Common myeloid progenitor, CD34-positive (primary cell): ENCODE measurements at regions not wholly inside any gene's neighbourhood (a gene's known extent, or its start where the extent isn't known, plus 50 kb on each side); places are given as distances from the start of the nearest gene placed in this dataset.

ENCODE experiments used
- CTCF ChIA-PET: fragments of 350-600 bp; sonication (Branson Sonifier 250); formaldehyde crosslinking; loops from one replicate; lab custom pipeline; 2021; ENCODE audit warnings: antibody characterized with exemption; lab: Charles Lee
- POLR2A ChIA-PET: fragments of 350-600 bp; sonication (Branson Sonifier 250); formaldehyde crosslinking; loops from one replicate; lab custom pipeline; 2021; ENCODE audit warnings: antibody characterized with exemption; lab: Charles Lee
- DNase-seq, 3 donors: peaks; one replicate each; pipeline versions ENCODE4 v3.0.0 to v3.0.0-alpha.2; 2013
- H3K27ac ChIP-seq, 2 experiments: 1 replicate in 1 of 2; 2 replicates in 1 of 2; pipeline ENCODE4 v1.7.0; 2013; ENCODE audit warnings: inconsistent platforms in 2 of 2, low read length in 2 of 2, mild to moderate bottlenecking in 2 of 2, low read depth in 1 of 2, moderate library complexity in 1 of 2; ENCODE audit not compliant: severe bottlenecking in 2 of 2, insufficient read depth in 1 of 2, poor library complexity in 1 of 2
- H3K27me3 ChIP-seq, 5 experiments: replicated peaks in 2 of 5; 1 replicate in 3 of 5; 2 replicates in 2 of 5; pipeline versions ENCODE4 v1.6.1 to v1.7.0; 2013; ENCODE audit warnings: low read length in 4 of 5, mild to moderate bottlenecking in 2 of 5, moderate library complexity in 2 of 5, inconsistent platforms in 1 of 5; ENCODE audit not compliant: insufficient read depth in 5 of 5, control insufficient read depth in 4 of 5
- H3K36me3 ChIP-seq, 4 experiments: 1 replicate in 2 of 4; 2 replicates in 2 of 4; pipeline versions ENCODE4 v1.6.1 to v1.7.0; 2013; ENCODE audit warnings: low read length in 3 of 4, control low read depth in 1 of 4, mild to moderate bottlenecking in 1 of 4; ENCODE audit not compliant: control insufficient read depth in 4 of 4, insufficient read depth in 4 of 4
- H3K4me1 ChIP-seq, 4 experiments: 1 replicate in 3 of 4; 2 replicates in 1 of 4; pipeline versions ENCODE4 v1.6.1 to v1.7.1; 2013; ENCODE audit warnings: low read length in 3 of 4, mild to moderate bottlenecking in 3 of 4, control low read depth in 1 of 4, inconsistent platforms in 1 of 4, moderate library complexity in 1 of 4; ENCODE audit not compliant: control insufficient read depth in 4 of 4, insufficient read depth in 4 of 4; ENCODE audit errors: control extremely low read depth in 1 of 4
- H3K4me3 ChIP-seq, 7 experiments: 1 replicate in 4 of 7; 2 replicates in 3 of 7; pipeline versions ENCODE4 v1.5.1 to v1.7.0; 2013; ENCODE audit warnings: mild to moderate bottlenecking in 7 of 7, low read length in 6 of 7, moderate library complexity in 6 of 7, inconsistent platforms in 2 of 7, low read depth in 2 of 7, control low read depth in 1 of 7; ENCODE audit not compliant: insufficient read depth in 4 of 7, control insufficient read depth in 1 of 7; ENCODE audit errors: extremely low read depth in 1 of 7
- H3K9me3 ChIP-seq, 5 experiments: 1 replicate in 4 of 5; 2 replicates in 1 of 5; pipeline versions ENCODE4 v1.6.1 to v1.7.1; 2013; ENCODE audit warnings: low read length in 4 of 5, mild to moderate bottlenecking in 2 of 5, inconsistent platforms in 1 of 5, low read depth in 1 of 5, moderate library complexity in 1 of 5; ENCODE audit not compliant: control insufficient read depth in 4 of 5, insufficient read depth in 2 of 5; ENCODE audit errors: control extremely low read depth in 1 of 5
- WGBS: methylation state at CpG from one replicate; pipeline ENCODE4 v1.1.5; 2013; ENCODE audit not compliant: insufficient coverage; 5-methylcytosine and 5-hydroxymethylcytosine counted together

GRCh38 chr4:128502818-128503527 is 215.4 kb upstream of the PGRMC2 start:
- peaks cover 0 to 15% (median 0%) of the 10 kb centered on the region in 5 experiments for H3K9me3 ChIP-seq
- CTCF ChIA-PET, result no interaction called here
- H3K4me3 ChIP-seq, result no peak overlapping the region
- no CpG with 5 or more reads among the region's 1 CpG for WGBS
- no peaks in the 10 kb centered on the region for H3K4me1 ChIP-seq
- no peak overlapping the region for H3K27ac ChIP-seq
- no peaks in the 10 kb centered on the region for H3K27me3 ChIP-seq
- no peak for DNase-seq
- POLR2A ChIA-PET, result no interaction called here
- no peaks in the 10 kb centered on the region for H3K36me3 ChIP-seq

DNA sequence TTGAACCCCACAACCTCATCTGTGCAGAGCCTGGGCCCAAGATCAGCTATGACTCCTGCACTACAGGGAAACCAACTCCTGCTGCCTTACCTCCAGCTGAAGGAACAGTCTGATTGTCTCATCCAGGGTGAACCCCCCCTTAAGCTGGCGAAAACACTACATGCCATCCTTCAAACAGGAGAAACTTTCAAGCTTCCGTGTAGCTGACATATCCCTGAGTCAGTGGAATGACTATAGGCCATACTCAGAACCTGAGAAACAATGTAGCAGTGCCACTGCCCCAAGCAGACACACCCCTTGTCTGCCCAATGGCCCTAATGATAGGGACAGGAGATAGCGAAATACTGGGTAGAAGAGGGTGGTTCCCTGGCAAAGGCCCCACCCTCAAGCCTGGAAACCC is 213.6 kb upstream of the PGRMC2 start:
- Histone ChIP-seq H3K36me3 (no peaks in the 10 kb centered on the region), H3K9me3 (peaks cover 0 to 18% (median 6%) of the 10 kb centered on the region in 5 experiments), H3K27me3 (no peaks in the 10 kb centered on the region), H3K27ac (no peak overlapping the region), H3K4me1 (no peaks in the 10 kb centered on the region), H3K4me3 (no peak overlapping the region)
- POLR2A ChIA-PET, result no interaction called here
- CTCF ChIA-PET, result no interaction called here
- WGBS, result 100% methylated on average over 3 of the region's 3 CpGs
- DNase-seq, result no peak

- WGBS, result 100% methylated on average over 3 of the region's 3 CpGs
- H3K4me3 ChIP-seq, result no peak overlapping the region
- H3K27ac ChIP-seq, result no peak overlapping the region
- peaks cover 0 to 5% (median 0%) of the 10 kb centered on the region in 5 experiments for H3K9me3 ChIP-seq
- CTCF ChIA-PET, result no interaction called here
- H3K36me3 ChIP-seq, result no peaks in the 10 kb centered on the region
- POLR2A ChIA-PET, result no interaction called here
- no peaks in the 10 kb centered on the region for H3K27me3 ChIP-seq
- H3K4me1 ChIP-seq, result peaks cover 0 to 4% (median 0%) of the 10 kb centered on the region in 4 experiments
- no peak for DNase-seq
Measured at GRCh38 chr4:128488055-128488705, 200.6 kb upstream of the PGRMC2 start.

DNA sequence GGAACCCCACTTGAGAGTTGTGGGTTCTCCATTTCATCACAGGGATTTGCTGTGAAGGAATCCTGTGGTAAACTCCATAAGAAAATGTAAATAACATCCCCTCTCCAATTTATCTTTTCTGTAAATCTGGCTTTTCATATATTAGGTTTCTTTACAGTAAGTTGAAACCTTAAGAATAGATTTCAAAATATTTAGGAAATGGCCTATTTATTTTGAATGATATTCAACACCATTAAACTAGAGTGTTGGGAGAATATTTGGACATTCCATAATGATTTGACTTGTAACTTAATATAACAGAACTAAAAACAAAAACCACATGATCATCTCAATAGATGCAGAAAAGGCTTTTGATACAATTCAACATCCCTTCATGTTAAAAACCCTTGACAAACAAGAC is 197.3 kb upstream of the PGRMC2 start:
- Histone ChIP-seq H3K4me1 (peaks cover 0 to 4% (median 0%) of the 10 kb centered on the region in 4 experiments), H3K27me3 (no peaks in the 10 kb centered on the region), H3K36me3 (no peaks in the 10 kb centered on the region), H3K9me3 (peaks cover 0 to under 1% (median 0%) of the 10 kb centered on the region in 5 experiments), H3K4me3 (no peak overlapping the region), H3K27ac (no peak overlapping the region)
- POLR2A ChIA-PET, result no interaction called here
- no peak for DNase-seq
- CTCF ChIA-PET, result no interaction called here

DNA sequence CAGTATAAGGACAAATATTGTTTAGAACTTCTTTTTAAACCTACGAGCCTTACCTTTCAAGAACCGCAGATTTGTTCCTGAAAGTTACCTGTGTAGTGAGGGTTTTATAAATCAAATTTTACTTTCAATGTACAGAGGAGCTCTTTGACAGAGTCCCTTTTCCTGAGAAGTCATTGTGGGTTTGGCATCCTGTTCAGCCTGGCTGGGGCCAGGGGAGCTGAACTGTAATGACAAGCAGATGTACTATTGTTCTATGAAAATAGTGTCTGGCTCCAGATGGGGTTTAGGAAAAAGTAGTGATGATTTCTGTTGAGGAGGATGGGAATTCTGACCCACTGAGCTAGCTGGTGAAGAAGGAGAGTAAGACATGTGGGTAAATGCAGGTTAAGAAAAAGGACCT is 196.2 kb upstream of the PGRMC2 start:
- ChIA-PET POLR2A (no interaction called here), CTCF (no interaction called here)
- Histone ChIP-seq H3K27me3 (no peaks in the 10 kb centered on the region), H3K27ac (no peak overlapping the region), H3K36me3 (no peaks in the 10 kb centered on the region), H3K4me1 (peaks cover 0 to 4% (median 0%) of the 10 kb centered on the region in 4 experiments), H3K4me3 (no peak overlapping the region), H3K9me3 (no peaks in the 10 kb centered on the region)
- WGBS, result no CpG with 5 or more reads among the region's 2 CpGs
- peak; percentile 7 to 70 (median 58) for DNase-seq

- Histone ChIP-seq H3K4me3 (no peak overlapping the region), H3K36me3 (no peaks in the 10 kb centered on the region), H3K4me1 (peaks cover 0 to 4% (median 0%) of the 10 kb centered on the region in 4 experiments), H3K27me3 (no peaks in the 10 kb centered on the region), H3K27ac (no peak overlapping the region), H3K9me3 (no peaks in the 10 kb centered on the region)
- CTCF ChIA-PET, result no interaction called here
- POLR2A ChIA-PET, result no interaction called here
- no peak for DNase-seq
- WGBS, result 100% methylated on average over 2 of the region's 2 CpGs
Measured at GRCh38 chr4:128483041-128483440, 195.4 kb upstream of the PGRMC2 start.

- POLR2A ChIA-PET, result no interaction called here
- H3K27ac ChIP-seq, result no peak overlapping the region
- no peaks in the 10 kb centered on the region for H3K36me3 ChIP-seq
- no CpG with 5 or more reads among the region's 1 CpG for WGBS
- no peak for DNase-seq
- no peak overlapping the region for H3K4me3 ChIP-seq
- peaks cover 0 to 4% (median 0%) of the 10 kb centered on the region in 4 experiments for H3K4me1 ChIP-seq
- H3K9me3 ChIP-seq, result no peaks in the 10 kb centered on the region
- CTCF ChIA-PET, result interaction anchor here (1.1 kb wide), 1 partner anchor 11 kb away, joined by 3 read pairs; no protein-coding TSS in a partner anchor
- no peaks in the 10 kb centered on the region for H3K27me3 ChIP-seq
Measured at GRCh38 chr4:128481752-128482480, 194.3 kb upstream of the PGRMC2 start.
